Endodermal cell (in vitro differentiated cells): ENCODE measurements at regions not wholly inside any gene's neighbourhood (a gene's known extent, or its start where the extent isn't known, plus 50 kb on each side); places are given as distances from the start of the nearest gene placed in this dataset.

Experiments used
- DNase-seq: peaks from one replicate; pipeline ENCODE4 v3.0.0-alpha.2; 2017
- H3K27ac ChIP-seq: 2 replicates; pipeline ENCODE4 v1.5.1; 2013; ENCODE audit warnings: mild to moderate bottlenecking, low read depth, low read length, moderate library complexity
- H3K27me3 ChIP-seq: 2 replicates; pipeline ENCODE4 v1.6.1; 2013; ENCODE audit warnings: mild to moderate bottlenecking, low read length, moderate library complexity; ENCODE audit not compliant: insufficient read depth, control insufficient read depth, poor library complexity, severe bottlenecking
- H3K36me3 ChIP-seq: 2 replicates; pipeline ENCODE4 v1.7.0; 2013; ENCODE audit warnings: mild to moderate bottlenecking, low read length, moderate library complexity; ENCODE audit not compliant: control insufficient read depth, insufficient read depth
- H3K4me1 ChIP-seq: one replicate; pipeline ENCODE4 v1.7.0; 2013; ENCODE audit warnings: low read length; ENCODE audit not compliant: control insufficient read depth, insufficient read depth
- H3K4me3 ChIP-seq: 2 replicates; pipeline ENCODE4 v1.5.1; 2013; ENCODE audit warnings: mild to moderate bottlenecking, low read length, moderate library complexity
- H3K9ac ChIP-seq: 2 replicates; pipeline ENCODE4 v1.6.1; 2013; ENCODE audit warnings: mild to moderate bottlenecking, low read length, moderate library complexity; ENCODE audit not compliant: poor library complexity, severe bottlenecking; ENCODE audit errors: extremely low read depth
- H3K9me3 ChIP-seq: 2 replicates; pipeline ENCODE4 v1.6.1; 2013; ENCODE audit warnings: mild to moderate bottlenecking, low read length, moderate library complexity; ENCODE audit not compliant: control insufficient read depth
- H3K27ac Mint-ChIP-seq: 2 replicates; pipeline ENCODE4 v1.8.0; 2020; ENCODE audit warnings: mixed read lengths
- H3K27me3 Mint-ChIP-seq: 2 replicates; pipeline ENCODE4 v1.8.0; 2021; ENCODE audit warnings: mild to moderate bottlenecking, mixed read lengths; ENCODE audit not compliant: insufficient read depth
- H3K36me3 Mint-ChIP-seq: 2 replicates; pipeline ENCODE4 v1.8.0; 2020; ENCODE audit warnings: low read depth, mixed read lengths
- H3K4me1 Mint-ChIP-seq: 2 replicates; pipeline ENCODE4 v1.8.0; 2020; ENCODE audit warnings: mixed read lengths
- H3K4me3 Mint-ChIP-seq: 2 replicates; pipeline ENCODE4 v1.8.0; 2020; ENCODE audit warnings: mild to moderate bottlenecking, moderate library complexity, mixed read lengths
- H3K9me3 Mint-ChIP-seq: 2 replicates; pipeline ENCODE4 v1.8.0; 2020; ENCODE audit warnings: mild to moderate bottlenecking, mixed read lengths
- WGBS, 2 experiments: methylation state at CpG; one replicate each; pipeline versions ENCODE4 v1.1.5 to v1.1.7; 2013; ENCODE audit warnings: missing lambda C conversion rate in 2 of 2, mixed read lengths in 1 of 2; ENCODE audit not compliant: insufficient coverage in 1 of 2, insufficient read length in 1 of 2; 5-methylcytosine and 5-hydroxymethylcytosine counted together
- TF ChIP-seq, protein P1 (sequence below): fragments of 200-600 bp; sonication (generic); conservative IDR thresholded peaks from 2 replicates; pipeline ENCODE4 v1.5.0; 2021; ENCODE audit warnings: antibody characterized with exemption, mild to moderate bottlenecking

DNA sequence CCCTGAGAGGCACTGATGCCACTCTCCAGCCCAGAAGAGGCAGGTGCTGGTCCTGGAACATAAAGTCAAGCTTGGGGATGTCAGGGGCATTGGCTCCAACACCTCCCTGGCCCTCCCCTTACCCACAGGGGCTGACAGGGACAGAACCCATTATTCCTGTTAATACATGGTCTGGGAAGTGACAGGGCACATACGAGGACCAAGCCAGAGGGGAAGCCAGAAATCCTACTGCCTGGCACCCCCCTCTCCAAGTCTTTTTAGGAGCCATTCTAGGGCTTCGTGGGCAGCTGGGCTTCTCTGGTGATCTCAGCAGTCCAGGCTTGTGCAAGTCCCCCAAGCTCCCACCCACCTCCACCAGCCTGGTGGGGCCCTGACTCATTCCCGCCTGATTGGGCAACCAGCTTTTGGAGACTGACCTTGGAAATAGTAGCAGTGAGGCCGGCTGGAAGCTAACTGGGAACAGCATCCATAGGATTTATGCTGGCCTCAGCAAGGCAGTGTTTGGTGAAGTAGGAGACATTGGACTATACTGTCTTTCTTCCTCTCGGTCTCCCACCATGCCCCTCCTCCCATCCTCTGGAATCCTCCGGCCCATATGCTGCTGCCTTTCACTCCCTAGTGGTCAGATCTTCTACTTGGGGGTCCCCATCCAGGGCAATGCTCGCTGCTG, 86.4 kb upstream of the HK2 start:
- H3K27ac Mint-ChIP-seq: no peak overlapping the region
- TF ChIP-seq, protein P1, sequence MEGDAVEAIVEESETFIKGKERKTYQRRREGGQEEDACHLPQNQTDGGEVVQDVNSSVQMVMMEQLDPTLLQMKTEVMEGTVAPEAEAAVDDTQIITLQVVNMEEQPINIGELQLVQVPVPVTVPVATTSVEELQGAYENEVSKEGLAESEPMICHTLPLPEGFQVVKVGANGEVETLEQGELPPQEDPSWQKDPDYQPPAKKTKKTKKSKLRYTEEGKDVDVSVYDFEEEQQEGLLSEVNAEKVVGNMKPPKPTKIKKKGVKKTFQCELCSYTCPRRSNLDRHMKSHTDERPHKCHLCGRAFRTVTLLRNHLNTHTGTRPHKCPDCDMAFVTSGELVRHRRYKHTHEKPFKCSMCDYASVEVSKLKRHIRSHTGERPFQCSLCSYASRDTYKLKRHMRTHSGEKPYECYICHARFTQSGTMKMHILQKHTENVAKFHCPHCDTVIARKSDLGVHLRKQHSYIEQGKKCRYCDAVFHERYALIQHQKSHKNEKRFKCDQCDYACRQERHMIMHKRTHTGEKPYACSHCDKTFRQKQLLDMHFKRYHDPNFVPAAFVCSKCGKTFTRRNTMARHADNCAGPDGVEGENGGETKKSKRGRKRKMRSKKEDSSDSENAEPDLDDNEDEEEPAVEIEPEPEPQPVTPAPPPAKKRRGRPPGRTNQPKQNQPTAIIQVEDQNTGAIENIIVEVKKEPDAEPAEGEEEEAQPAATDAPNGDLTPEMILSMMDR: no peak
- no peak overlapping the region for H3K4me3 Mint-ChIP-seq
- H3K27me3 Mint-ChIP-seq: no peaks in the 10 kb centered on the region
- no peaks in the 10 kb centered on the region for H3K4me1 ChIP-seq
- no peak overlapping the region for H3K9ac ChIP-seq
- no peaks in the 10 kb centered on the region for H3K27me3 ChIP-seq
- no peak overlapping the region for H3K27ac ChIP-seq
- DNase-seq: no peak
- H3K9me3 Mint-ChIP-seq: no peaks in the 10 kb centered on the region
- H3K36me3 Mint-ChIP-seq: no peaks in the 10 kb centered on the region
- WGBS, 2 experiments: 89 to 90% methylated on average over 2 to 7 of the region's 7 CpGs
- no peaks in the 10 kb centered on the region for H3K9me3 ChIP-seq
- H3K4me1 Mint-ChIP-seq: no peaks in the 10 kb centered on the region
- H3K4me3 ChIP-seq: no peak overlapping the region
- H3K36me3 ChIP-seq: no peaks in the 10 kb centered on the region

DNA sequence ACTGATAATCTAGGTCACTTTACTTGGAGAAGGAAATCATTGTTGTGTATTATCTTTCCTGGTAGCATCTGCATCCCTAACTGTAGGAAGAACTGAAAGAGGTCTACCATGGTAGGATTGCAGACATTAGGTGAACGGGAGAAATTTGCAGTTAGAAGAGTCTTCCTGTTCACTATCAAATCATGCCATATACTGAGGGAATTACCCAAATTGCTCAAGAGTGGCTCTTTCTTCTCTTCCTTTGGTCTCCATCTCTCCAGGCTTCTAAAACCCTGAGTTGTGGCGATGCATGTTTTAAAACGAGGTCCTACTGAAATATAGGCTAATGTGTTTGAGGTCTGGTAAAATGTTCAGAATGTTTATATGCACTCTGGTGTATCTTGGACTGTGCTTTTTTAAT, 85.3 kb upstream of the HK2 start:
- Mint-ChIP-seq H3K9me3 (no peaks in the 10 kb centered on the region), H3K4me1 (no peaks in the 10 kb centered on the region), H3K36me3 (no peaks in the 10 kb centered on the region), H3K27me3 (no peaks in the 10 kb centered on the region), H3K4me3 (no peak overlapping the region), H3K27ac (no peak overlapping the region)
- H3K4me1 ChIP-seq: no peaks in the 10 kb centered on the region
- WGBS, 2 experiments: 86 to 98% methylated on average over 1 to 3 of the region's 3 CpGs
- no peak overlapping the region for H3K9ac ChIP-seq
- no peak overlapping the region for H3K4me3 ChIP-seq
- no peaks in the 10 kb centered on the region for H3K9me3 ChIP-seq
- H3K27me3 ChIP-seq: no peaks in the 10 kb centered on the region
- TF ChIP-seq, protein P1: no peak
- no peak for DNase-seq
- H3K27ac ChIP-seq: no peak overlapping the region
- H3K36me3 ChIP-seq: no peaks in the 10 kb centered on the region

DNA sequence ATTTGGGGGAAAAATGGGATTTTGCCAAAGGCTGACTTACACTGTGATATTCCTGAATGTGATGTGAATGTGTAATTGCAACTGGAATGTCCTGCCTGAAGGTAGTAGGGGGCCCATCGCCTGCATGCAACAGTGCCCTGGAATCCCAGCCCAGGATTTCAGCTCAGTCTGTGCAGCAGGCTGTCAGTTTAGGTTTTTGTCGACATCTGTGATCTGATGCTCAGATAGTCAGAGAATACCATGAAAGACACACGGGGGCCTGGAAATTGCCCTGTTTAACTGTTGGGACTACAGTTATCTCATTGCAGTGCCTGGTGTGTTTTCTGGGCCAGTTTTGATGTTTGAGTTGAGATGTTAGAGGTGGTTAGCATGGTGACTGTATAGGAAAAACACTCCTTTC, 84.5 kb upstream of the HK2 start:
- Histone ChIP-seq H3K4me3 (no peak overlapping the region), H3K4me1 (no peaks in the 10 kb centered on the region), H3K9ac (no peak overlapping the region), H3K27me3 (no peaks in the 10 kb centered on the region), H3K27ac (no peak overlapping the region), H3K9me3 (no peaks in the 10 kb centered on the region), H3K36me3 (no peaks in the 10 kb centered on the region)
- Mint-ChIP-seq H3K27ac (no peak overlapping the region), H3K36me3 (no peaks in the 10 kb centered on the region), H3K9me3 (no peaks in the 10 kb centered on the region), H3K4me3 (no peak overlapping the region), H3K4me1 (no peaks in the 10 kb centered on the region), H3K27me3 (no peaks in the 10 kb centered on the region)
- 73 to 90% methylated on average over 3 of the region's 3 CpGs for WGBS, 2 experiments
- DNase-seq: no peak
- TF ChIP-seq, protein P1: no peak
